ENCODE measurements at regions not wholly inside any gene's neighbourhood (a gene's known extent, or its start where the extent isn't known, plus 50 kb on each side); places are given as distances from the start of the nearest gene placed in this dataset.

DNA sequence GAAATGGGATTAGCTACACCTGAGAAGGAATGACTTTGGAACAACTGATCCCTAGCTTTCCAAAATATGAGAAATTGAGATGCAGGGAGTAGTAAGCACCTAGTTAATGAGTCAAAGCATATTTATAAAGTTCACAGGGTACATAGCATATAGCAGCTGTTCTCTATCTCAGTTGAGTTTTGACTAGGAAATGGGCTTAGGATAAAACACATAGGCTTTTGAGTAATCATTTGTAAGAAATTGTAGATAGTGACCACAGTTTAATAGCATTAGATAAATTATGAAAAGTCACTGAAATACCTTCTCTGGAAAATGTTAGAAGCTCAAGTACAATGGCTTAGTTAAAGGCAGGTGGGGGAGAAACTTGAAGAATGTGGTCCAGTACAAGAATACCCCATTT is 444.7 kb upstream of the TNP1 start:
- TF ChIP-seq, protein P1, sequence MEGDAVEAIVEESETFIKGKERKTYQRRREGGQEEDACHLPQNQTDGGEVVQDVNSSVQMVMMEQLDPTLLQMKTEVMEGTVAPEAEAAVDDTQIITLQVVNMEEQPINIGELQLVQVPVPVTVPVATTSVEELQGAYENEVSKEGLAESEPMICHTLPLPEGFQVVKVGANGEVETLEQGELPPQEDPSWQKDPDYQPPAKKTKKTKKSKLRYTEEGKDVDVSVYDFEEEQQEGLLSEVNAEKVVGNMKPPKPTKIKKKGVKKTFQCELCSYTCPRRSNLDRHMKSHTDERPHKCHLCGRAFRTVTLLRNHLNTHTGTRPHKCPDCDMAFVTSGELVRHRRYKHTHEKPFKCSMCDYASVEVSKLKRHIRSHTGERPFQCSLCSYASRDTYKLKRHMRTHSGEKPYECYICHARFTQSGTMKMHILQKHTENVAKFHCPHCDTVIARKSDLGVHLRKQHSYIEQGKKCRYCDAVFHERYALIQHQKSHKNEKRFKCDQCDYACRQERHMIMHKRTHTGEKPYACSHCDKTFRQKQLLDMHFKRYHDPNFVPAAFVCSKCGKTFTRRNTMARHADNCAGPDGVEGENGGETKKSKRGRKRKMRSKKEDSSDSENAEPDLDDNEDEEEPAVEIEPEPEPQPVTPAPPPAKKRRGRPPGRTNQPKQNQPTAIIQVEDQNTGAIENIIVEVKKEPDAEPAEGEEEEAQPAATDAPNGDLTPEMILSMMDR (conservative IDR thresholded peaks at IDR 0.05; ENCODE audit: low read length) = no peak
- no peak for TF ChIP-seq EZH2phosphoT487 (IDR thresholded peaks at IDR 0.05; ENCODE audit: borderline replicate concordance, low read depth, low read length)
